ENCODE measurements at regions not wholly inside any gene's neighbourhood (a gene's known extent, or its start where the extent isn't known, plus 50 kb on each side); places are given as distances from the start of the nearest gene placed in this dataset.

DNA sequence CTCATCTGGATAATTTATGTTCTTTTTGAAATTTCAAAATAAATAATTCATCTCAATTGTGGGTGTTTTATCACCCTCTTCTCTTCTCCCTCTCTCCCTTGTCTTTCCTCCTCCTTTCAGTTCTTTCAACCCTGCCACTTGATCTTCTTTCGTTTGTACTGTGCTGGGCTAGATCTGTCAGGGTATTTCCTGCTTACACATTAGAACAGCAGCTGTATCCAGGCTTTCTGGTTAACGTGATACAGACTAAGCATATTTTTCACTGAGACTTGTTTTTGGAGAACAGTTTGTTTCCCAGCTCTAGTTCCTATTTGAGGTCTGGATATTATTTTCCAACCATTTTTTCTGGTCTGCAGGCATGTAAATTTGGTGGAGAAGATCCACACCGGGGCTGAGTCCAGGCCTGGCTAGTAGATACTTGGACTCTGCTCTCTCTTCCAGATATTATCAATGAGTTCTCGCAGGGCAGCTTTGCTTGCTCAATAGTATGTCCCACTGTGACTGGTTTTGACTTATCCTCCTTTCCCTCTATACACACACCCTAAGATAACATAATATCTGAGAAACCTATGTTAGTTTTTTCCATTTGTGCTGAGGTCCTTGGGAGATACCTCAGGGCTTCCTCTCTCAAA, 1310.7 kb upstream of the TENM3 start:
- H3K27me3 ChIP-seq = no peaks in the 10 kb centered on the region
- DNase-seq = no peak
- H3K36me3 ChIP-seq = no peaks in the 10 kb centered on the region
- no peak overlapping the region for H3K4me3 ChIP-seq
- no peaks in the 10 kb centered on the region for H3K9me3 ChIP-seq

DNA sequence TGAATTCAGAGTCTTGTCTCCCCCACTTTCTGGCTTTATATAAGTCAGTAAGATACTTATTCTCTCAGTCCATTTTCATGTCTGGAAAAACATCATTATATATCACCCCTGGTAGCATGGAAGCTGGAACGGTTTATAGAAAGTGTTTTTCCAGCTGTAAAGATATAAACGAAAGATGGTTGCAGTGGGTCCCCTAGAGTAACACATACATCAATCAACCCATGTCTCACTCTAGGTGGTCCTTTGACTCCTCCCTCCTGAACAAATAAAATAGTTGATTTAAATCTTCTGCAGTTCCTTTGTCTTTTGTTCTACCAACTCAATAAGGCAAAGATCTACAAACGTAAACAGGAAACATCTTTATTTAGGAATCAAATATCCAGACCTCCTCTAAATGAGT, 1306.1 kb upstream of the TENM3 start:
- no peak for DNase-seq
- no peaks in the 10 kb centered on the region for H3K36me3 ChIP-seq
- H3K9me3 ChIP-seq = no peaks in the 10 kb centered on the region
- no peaks in the 10 kb centered on the region for H3K27me3 ChIP-seq
- H3K4me3 ChIP-seq = no peak overlapping the region

DNA sequence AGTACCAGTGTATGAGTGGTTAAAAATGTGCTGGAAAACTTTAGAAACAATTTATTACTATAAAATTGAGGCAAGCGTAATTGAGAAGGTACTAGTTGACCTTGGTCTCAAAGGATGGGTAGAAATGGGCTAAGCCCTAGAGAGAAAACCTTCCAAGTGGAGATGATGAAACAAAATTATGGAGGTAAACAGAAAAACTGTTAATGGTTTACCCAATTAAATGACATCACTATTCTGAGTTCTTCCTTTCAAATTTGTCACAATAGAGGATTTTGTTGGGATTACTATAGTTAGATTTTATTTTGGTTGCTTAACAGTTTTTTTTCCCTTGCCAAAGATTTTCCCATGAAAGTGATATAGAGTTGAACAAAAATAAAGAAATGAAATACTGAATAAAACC, 1302.5 kb upstream of the TENM3 start:
- Histone ChIP-seq H3K4me3 (no peak overlapping the region), H3K9me3 (no peaks in the 10 kb centered on the region), H3K27me3 (no peaks in the 10 kb centered on the region), H3K36me3 (no peaks in the 10 kb centered on the region)
- no peak for DNase-seq

DNA sequence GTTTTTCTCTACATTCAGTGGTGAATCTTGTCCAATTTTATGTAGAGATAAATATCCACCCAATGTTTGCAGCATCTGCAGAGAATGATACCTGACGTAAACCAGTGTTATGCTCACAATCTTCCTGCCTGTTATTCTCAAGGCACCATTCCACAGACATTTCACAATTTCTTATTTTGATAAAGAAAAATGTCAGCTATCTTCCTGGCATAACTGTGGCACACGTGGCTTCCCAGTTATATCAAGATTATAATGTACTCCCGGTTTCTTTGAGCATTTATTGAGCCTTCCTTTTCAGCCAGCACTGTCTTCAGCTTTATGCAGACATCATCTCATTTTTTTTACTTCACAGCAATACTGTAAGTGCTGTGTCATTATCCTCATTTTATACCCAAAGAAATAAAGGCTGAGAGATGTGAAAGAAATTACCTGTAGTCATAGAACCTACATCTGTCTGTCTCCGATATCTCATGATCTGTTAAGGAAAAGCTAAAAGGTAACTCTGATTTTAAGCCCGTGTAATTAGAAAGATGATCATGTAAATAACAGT, 1300.8 kb upstream of the TENM3 start:
- no peaks in the 10 kb centered on the region for H3K9me3 ChIP-seq
- no peak for DNase-seq
- H3K27me3 ChIP-seq = no peaks in the 10 kb centered on the region
- no peaks in the 10 kb centered on the region for H3K36me3 ChIP-seq
- H3K4me3 ChIP-seq = no peak overlapping the region

DNA sequence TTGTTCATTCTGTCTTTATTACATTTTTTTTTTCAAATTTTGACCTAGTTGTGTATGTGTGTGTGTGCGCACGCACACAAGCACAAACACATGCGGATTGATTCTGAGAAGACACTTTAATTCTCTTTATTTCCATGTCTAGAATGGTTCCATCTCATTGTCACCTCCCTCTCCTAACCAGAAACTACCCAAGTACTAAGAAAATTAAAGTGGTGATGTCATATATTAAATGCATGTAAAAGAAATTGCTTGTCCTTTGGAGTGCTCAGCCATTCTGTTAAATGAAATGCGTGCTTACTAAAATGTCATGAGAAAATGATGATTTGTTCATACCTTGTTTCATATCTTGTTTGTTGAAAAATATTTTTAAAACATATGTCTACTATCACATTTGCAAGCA, 1297.0 kb upstream of the TENM3 start:
- no peak overlapping the region for H3K4me3 ChIP-seq
- no peak for DNase-seq
- H3K36me3 ChIP-seq = no peaks in the 10 kb centered on the region
- H3K27me3 ChIP-seq = no peaks in the 10 kb centered on the region
- H3K9me3 ChIP-seq = no peaks in the 10 kb centered on the region

DNA sequence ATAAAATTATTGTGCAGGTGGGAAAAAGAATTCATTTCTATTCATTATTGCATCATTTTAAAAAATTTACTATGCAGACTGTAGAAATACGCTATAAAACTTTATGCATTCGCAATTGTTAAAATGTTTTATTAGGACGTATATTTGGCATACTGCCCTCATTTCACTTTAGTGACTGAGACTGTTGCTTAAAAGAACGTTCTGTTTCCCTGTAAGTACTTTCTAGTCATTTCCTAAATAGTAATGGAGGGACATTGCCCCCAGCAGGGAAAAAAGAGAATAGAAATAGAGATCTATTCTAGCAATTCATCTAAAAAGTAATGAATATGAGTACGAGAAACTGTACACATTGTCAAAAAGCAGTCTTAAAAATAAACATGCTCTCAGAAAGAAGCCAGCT, 1295.8 kb upstream of the TENM3 start:
- no peaks in the 10 kb centered on the region for H3K9me3 ChIP-seq
- no peak for DNase-seq
- H3K36me3 ChIP-seq = no peaks in the 10 kb centered on the region

DNA sequence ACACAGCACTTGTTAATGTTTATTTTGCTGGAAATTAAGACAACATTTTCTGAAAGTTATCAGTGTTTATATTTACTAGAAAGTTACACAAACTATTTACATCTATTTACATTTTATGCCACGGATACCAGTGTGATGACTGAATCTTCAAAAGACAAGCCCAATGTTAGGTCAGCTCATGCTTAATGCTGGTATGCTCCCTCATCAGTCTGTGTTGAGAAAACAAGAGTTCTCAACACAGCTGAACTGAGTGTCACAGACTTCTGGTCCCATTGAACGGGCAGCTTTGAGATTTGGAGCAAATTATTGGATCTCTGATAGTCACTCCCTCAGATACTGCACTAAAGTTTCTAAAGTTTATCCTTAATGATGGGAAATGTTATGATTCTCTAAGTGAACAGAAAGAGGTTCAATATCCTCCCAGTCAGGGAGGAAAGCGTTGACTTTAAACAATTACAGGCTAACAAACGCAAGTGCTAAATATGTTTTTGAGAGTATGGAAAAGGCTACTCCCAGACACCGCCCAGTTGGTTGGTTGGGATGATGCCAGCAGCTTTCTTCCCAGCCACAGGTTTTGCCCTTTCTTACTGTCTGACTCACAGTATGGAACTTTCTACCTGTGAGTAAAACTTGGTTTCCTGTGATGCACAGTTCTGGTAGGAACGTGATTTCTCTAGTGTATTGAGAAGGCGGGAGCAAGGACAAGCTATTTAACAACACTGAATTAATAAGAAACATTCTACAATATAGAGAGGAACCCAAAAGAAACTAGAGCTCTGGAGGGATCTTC, 1293.6 kb upstream of the TENM3 start:
- H3K36me3 ChIP-seq = no peaks in the 10 kb centered on the region
- DNase-seq = no peak
- no peak overlapping the region for H3K4me3 ChIP-seq
- H3K9me3 ChIP-seq = no peaks in the 10 kb centered on the region
- no peaks in the 10 kb centered on the region for H3K27me3 ChIP-seq

More for the DNA sequence above, 1295.8 kb upstream of the TENM3 start:
- Histone ChIP-seq H3K4me3 (no peak overlapping the region), H3K27me3 (no peaks in the 10 kb centered on the region)

DNA sequence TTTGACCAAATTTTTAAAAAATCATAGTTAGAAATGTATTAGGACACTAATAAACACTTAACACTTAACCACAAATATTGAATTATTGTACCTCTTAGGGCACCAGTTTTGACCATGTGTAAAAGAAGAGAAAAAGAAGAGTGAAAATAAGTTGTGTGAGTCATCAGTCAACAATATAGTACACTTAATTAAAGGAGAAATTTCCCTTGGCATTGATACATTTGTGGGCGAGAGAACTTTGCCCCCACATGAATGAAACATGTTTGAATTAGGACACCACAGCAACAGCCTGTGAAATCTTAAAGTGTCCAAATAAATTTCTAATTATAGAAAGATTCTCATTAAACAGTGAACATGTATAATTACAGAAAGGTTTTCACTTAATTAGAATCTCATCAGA, 1292.8 kb upstream of the TENM3 start:
- no peaks in the 10 kb centered on the region for H3K27me3 ChIP-seq
- no peak for DNase-seq
- no peak overlapping the region for H3K4me3 ChIP-seq
- H3K36me3 ChIP-seq = no peaks in the 10 kb centered on the region
- H3K9me3 ChIP-seq = no peaks in the 10 kb centered on the region

DNA sequence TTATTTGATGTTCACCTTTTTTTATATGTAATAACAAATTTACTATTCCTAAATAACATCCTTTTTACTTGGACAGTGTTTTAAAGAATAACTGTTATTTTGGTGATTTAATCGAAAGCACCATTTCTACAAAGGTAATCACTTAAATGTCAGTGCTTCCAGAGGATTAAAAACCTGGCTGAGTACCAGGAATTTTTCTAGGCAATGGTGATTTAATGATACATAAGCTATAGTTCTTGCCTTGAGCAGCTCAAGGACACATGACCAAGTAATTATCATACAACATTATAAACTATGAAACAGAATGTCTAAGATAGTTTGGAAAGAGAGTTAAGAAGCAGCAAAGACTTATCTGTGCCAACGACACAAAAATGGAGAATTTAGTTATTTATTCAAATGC, 1291.9 kb upstream of the TENM3 start:
- H3K9me3 ChIP-seq = no peaks in the 10 kb centered on the region
- DNase-seq = no peak
- no peaks in the 10 kb centered on the region for H3K36me3 ChIP-seq
- H3K4me3 ChIP-seq = no peak overlapping the region
- H3K27me3 ChIP-seq = no peaks in the 10 kb centered on the region

DNA sequence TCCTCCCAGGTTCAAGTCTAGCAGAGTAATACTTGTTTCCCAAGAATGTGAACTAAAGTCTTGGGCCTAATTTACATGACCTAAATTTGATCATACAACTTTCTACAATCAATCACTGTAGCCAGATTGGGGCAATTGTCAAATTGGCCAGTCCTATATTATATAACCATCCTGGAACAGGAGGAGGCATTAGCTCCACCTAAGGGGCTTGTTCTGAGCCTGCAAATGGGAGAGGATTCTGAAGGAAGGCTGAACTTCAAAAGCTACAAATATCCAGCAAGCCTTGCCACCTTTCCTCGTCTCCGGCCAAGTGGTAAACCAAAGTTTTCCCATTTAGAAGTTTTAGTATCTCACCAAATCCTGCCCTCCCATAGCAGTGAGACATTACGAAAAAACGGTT, 1289.6 kb upstream of the TENM3 start:
- Histone ChIP-seq H3K27me3 (no peaks in the 10 kb centered on the region), H3K9me3 (no peaks in the 10 kb centered on the region), H3K4me3 (no peak overlapping the region), H3K36me3 (no peaks in the 10 kb centered on the region)
- DNase-seq = no peak

DNA sequence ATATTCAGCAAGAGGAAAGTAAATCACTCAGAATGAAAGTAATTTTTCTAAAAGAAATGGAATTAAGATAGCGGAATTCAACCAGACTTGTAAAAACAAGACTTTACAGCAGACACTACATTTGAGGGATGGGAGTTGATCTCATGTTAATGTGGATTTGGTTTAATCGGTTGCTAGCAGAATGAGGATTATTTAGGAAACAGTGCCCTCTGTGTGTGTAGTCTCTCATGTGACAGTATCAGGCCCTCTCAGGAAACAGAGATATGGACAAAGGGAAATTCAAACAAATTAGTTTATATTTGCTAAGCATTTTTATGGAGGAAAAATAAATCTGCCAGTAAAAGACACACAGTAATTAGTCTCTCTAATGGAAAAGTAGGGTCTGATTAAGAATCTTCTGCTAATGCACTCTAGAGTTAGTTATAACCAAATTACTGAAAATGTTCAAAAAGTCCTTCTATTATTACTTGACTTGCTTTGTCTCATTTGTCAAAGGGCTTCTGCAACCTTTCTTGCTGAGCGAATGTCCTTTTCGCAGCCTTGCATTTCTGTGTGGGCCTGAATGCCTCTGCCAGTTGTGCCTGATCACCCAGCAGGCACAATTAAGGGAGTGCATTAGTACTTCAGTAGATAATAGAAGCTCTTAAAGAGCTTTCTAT, 1282.3 kb upstream of the TENM3 start:
- DNase-seq = no peak
- Histone ChIP-seq H3K36me3 (no peaks in the 10 kb centered on the region), H3K9me3 (no peaks in the 10 kb centered on the region), H3K4me3 (no peak overlapping the region), H3K27me3 (no peaks in the 10 kb centered on the region)

DNA sequence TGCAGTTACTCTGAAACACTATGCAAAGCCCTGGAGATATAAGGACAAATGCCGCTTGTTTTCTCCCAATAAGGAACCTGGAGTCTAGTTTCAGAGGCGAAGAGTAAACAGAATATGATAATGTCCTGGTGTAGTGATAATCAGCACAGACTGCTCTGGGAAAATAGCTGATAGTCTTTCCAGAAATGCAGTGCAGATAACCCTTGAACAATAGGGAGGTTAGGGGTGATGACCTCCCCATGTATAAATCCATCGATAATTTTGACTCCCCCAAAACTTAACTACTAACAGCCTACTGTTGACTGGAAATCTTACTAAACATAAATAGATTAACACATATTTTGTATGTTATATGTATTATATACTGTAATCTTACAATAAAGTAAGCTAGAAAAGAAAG, 1280.9 kb upstream of the TENM3 start:
- H3K9me3 ChIP-seq = no peaks in the 10 kb centered on the region
- DNase-seq = no peak
- H3K27me3 ChIP-seq = no peaks in the 10 kb centered on the region
- H3K36me3 ChIP-seq = no peaks in the 10 kb centered on the region
- no peak overlapping the region for H3K4me3 ChIP-seq

DNA sequence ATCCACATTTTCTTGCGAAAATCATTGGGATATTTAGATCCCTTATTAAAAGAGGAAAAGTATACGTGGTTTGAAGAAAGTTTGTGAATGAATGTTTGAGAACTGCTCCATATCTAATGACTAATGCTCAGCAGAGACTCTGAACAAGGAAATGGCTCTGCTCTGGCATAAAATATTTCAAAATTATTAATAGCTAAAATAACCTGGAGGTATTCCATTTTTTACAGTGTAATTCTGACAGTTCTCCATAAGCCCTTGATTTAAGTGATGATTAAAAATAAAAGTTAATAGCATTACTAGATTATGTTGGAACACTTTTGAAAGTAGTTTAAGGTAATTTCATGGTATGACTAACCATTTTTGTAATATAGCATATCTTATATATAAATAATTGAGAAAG, 1276.9 kb upstream of the TENM3 start:
- H3K9me3 ChIP-seq = no peaks in the 10 kb centered on the region
- no peaks in the 10 kb centered on the region for H3K27me3 ChIP-seq
- H3K36me3 ChIP-seq = no peaks in the 10 kb centered on the region
- H3K4me3 ChIP-seq = no peak overlapping the region
- DNase-seq = no peak

DNA sequence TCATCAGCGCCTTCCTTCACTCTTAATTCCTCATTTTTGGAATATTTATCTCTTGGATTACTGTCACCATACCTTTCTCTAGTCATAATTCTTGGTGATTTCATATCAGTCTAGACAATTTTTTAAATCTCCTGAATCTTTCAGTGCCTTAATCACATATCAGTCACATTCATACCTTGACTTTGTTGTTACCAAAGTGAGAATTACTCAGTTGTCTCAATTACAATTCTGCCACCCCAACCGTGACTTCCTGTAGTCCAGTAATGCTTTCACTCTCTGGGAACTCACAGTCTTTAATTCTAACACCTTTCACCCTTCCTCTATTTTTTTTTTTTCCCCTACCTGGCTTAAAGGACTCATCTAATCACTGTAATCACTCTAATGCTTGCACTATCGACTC, 1275.3 kb upstream of the TENM3 start:
- H3K9me3 ChIP-seq = no peaks in the 10 kb centered on the region
- no peaks in the 10 kb centered on the region for H3K27me3 ChIP-seq
- no peak overlapping the region for H3K4me3 ChIP-seq
- H3K36me3 ChIP-seq = no peaks in the 10 kb centered on the region
- DNase-seq = no peak

DNA sequence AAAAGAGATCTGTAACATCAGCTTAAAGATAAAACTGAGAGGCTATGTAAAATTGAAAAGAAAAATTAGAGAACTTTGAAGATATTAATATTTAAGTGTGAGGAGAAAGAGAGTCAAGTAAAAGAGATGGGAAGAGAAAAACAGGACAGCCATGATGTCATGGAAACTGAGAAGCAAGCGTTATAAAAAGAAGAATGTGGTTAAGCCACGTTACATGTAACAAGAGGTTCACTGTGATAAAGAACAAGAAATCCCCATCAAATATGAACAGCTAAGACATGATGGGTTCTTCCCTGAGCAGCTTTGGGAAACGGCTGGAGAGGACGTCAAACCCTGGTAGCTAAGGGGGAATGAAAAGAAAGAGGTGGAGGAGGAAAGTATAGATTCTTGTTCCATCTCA, 1269.3 kb upstream of the TENM3 start:
- Histone ChIP-seq H3K36me3 (no peaks in the 10 kb centered on the region), H3K27me3 (no peaks in the 10 kb centered on the region), H3K4me3 (no peak overlapping the region), H3K9me3 (no peaks in the 10 kb centered on the region)
- DNase-seq = no peak

DNA sequence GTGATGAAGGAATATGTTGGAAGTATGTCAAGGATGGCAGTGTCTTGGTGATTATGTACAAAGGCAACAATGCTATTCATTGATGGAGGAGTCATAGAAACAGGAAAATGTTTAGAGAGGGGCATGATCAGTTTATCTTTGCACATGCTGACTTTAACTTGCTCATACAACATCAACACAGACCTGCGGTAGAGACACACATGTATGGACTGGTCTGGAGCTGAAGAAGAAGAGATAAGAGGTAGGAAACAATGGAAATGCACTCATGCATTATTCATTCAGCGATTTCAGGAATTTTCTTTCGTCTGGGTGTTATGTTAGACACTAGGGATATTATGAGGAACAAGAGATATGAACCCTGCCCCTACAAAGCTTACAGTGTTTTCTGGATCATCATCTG, 1252.3 kb upstream of the TENM3 start:
- no peak for DNase-seq
- Histone ChIP-seq H3K4me3 (no peak overlapping the region), H3K9me3 (no peaks in the 10 kb centered on the region), H3K36me3 (no peaks in the 10 kb centered on the region), H3K27me3 (no peaks in the 10 kb centered on the region)

DNA sequence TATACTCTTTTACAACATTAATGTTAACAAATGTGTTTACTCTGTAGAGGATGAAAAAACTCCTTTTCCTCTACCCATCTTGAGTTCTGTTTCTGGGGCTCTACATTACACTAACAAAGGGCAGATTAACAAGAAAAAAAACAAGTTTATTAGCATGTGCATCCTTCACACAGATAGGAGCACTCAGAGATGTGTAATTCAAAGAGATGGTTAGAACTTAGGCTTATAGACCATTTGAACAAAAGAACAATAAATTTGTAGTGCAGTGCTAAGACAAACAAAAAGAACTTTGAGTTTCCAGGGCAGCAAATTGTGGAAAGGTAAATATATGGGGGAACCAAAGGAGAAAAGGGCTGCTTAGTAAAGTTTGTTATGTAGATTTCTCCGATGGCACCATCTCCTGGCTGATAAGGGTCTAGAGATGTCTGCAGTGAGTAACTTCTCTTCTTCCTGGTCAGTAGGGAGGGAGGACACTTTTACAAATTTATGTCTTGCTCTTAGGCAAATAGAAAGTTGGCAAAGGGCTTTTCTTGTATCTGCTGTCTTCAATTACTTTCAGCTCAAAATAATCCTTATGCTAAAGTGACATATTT, 1249.9 kb upstream of the TENM3 start:
- no peaks in the 10 kb centered on the region for H3K27me3 ChIP-seq
- H3K4me3 ChIP-seq = no peak overlapping the region
- DNase-seq = no peak
- H3K9me3 ChIP-seq = no peaks in the 10 kb centered on the region
- H3K36me3 ChIP-seq = no peaks in the 10 kb centered on the region

Measured in MG63 (cell line).